NCI-H69 (cell line): ENCODE measurements at regions not wholly inside any gene's neighbourhood (a gene's known extent, or its start where the extent isn't known, plus 50 kb on each side); places are given as distances from the start of the nearest gene placed in this dataset.

ENCODE experiments used
- DNase-seq: peaks from one replicate; lab custom pipeline; 2025; lab: John Stamatoyannopoulos, UW

DNA sequence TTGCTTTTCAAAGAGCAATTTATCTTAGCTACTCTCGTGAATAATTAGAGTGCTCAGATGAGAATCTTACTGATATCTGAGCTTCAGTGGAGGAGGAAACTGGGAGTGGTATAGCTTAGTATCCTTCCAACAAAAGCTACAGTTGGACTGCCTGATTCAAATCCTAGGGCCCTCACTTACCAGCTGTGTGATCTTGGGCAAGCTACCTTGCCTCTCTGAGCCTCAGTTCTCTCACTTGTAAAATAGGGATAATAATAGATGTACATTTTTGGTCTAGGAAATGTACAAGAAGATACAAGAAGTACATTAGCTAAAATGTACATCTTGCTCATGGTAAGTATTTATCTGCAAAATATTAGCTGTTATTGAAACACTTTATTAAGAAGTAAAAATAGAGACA, 502.0 kb downstream of the HAPSTR1 start:
- no peak for DNase-seq

DNA sequence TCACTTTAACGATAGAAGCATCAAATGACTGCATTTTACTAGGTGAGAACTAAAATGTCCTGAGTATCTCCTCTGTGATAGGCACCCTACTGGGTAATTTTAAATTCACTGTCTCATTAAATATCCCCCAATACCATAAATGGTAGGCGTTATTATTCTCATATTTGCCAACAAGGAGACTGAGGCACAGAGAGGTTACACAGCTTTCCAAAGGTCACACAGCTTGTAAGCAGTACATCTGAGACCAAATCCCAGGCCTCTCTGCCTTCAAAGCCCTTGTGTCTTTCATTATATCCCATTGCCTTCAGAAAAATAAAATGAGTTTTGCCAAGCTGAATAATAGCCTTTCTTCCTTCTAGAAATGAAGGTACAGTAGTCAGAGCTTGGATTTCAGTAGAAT, 502.6 kb downstream of the HAPSTR1 start:
- DNase-seq = no peak

DNA sequence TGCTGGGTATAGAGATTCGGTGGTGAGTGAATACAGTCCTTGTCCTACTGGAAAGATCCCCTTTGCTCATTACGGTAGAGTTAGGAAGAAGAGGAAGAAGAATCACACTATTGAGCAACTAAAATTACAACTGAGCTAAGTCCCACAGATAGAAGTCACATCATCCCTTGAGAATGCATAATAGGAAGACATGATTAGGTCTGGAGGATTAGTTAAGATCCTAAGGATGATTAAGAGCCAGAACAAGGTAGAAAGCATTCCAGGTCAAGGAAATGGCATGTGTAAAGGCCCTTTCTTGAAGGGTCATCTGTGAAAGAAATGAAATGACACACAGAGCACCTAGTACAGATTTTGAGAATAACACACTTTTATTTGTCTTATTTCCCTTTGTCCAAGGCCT, 503.5 kb downstream of the HAPSTR1 start:
- no peak for DNase-seq

DNA sequence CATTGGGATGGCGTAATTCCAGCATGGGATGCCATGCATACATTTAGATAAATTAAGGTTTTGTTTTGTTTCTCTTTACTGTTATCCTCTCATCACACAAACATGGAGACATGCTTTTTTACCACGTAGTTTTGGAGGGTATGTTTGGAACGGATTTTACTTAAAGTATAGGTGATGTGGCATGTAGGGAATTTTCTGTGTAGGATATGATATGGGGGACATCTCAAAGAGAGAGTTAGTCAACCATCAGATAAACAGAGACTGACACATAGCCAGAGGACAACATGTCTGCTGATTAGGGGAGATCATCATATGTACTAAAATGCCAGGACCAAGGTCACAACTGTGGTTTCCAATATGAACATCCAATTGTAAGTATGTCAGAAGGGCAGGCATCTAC, 503.9 kb downstream of the HAPSTR1 start:
- DNase-seq = no peak

DNA sequence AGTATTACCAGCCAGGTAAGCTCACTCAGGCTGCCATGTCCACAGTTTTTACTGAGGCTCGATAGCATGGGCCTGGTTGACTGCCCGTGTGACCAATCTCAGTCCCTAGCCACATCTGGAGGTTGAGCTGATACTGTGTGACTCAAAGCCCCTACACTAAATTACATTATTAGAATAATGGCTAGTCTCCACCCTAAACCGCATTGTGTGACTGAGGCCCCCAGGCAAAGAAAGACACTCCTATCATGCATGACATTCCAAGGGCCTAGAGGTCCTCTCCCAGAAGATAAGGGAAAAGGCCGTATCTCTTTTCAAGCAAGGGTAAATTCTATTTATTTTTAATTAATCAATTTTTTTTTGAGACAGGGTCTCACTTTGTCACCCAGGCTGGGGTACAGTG, 505.3 kb downstream of the HAPSTR1 start:
- DNase-seq = no peak

DNA sequence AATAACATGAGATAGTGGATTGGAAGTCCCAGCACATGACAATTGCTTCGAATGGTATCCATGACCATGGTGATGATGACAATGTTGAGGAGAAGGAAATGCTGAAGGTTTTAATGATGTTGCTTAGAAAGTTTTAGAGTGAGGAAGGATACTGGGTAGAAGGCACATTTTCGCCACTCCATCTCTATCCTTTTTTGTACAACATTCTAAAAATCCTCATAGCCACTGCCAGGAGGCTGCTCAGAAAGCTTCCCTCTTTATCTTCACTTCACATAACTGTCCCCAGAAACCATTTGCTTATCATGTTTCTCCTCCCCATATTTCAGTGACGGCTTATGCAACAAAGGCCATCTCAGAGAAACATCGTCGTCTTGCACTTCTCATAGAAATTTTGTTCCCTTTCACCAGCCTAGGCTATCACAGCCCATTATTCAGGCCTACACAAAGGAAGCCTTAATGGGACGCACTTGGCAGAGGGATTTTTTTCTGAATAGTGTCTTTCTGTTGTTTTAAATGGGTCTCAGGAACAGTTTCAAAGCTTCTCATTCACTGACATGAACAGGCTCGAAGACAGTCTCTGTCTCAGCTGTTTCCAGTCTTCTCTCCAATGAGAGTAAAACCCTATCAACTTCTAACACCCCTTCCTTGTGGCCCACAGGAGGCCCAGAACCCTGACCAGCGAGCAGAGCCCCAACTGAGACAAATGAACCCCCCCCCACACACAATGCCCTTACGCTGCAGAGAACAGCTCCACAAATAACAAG, 506.7 kb downstream of the HAPSTR1 start:
- no peak for DNase-seq

DNA sequence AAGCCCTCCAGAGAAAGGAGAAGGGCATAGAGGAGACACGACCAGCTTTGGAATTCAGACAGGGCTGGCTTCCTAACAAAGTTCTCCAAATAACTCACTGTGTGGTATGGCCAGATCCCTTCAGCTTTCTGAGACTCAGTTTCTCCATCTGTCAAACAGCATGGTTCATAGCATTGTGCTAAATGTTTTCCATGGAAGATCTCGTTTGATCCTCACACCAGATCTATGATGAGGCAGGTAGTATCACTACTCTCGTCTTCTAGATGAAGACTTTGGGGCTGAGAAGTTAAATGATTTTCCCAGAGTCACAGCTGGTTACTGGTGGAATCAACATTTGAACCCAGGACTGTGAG, 507.3 kb downstream of the HAPSTR1 start:
- DNase-seq = no peak

DNA sequence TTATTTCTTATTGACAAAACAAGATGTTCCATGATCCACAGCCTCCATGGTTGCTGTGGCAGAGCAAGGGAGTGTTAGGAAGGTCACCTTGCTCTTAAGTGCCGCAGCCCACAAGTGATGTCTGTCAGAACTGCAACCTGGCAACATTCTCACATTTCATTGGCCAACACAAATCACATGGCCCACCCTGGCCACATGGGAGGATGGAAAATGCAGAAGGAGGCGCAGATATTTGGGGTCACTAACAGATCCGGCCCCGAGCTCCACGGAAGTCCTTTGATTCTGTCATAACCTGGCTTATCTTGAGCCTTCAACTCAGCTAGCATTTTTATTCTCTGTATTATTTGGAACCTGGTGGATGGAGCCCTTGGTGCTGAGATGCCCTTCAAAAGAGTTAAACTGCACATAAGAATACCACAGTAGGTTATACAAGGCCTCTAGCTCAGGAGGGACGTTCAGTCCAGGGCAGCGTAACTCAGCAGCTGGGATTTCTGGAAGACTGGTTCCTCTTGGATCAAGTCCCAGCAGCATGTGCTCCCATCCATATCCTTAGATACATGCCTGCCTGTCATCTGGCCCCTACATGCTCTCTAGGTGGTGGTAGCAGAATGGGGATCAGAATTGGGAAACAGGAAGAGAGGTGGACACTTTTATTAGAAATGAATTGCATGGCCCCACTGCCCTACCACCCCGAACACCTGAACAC, 508.1 kb downstream of the HAPSTR1 start:
- DNase-seq = no peak

DNA sequence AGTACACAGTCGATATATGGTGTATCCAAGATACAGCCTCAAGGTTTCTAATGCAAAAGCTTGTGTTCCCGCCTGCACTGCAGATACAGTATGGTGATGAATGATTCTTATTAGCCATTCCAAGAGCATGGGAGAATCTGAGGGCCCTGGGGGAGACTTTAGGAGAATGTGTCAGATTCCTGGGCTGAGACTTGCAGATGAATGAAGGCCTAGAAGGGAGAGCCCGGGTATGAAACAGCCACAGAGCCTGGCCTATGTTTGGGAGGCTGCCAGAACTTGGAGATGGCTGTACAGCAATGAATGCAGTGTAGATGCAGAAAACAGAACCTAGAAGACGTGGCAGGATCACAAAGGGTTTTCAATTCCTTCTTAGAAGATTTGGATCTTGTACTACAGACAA, 510.7 kb downstream of the HAPSTR1 start:
- DNase-seq = no peak

DNA sequence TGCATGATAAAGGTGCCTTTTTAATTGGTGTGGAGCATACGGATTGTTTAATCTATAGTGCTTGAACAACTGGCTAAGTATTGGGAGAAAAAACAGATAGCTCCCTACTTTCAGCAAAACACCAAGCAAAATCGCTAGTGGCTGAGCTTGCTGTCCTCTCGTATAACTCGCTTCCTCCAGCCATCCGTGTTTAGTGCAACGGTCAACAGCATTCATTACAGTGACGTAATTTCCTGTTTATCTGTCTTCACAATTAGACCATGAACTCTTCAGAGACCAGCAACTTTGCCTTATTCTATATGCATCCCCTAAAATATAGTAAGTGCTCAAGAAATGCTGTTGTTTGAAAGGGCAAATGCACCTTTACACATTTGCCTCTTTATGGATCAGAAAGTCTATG, 511.9 kb downstream of the HAPSTR1 start:
- DNase-seq = no peak

DNA sequence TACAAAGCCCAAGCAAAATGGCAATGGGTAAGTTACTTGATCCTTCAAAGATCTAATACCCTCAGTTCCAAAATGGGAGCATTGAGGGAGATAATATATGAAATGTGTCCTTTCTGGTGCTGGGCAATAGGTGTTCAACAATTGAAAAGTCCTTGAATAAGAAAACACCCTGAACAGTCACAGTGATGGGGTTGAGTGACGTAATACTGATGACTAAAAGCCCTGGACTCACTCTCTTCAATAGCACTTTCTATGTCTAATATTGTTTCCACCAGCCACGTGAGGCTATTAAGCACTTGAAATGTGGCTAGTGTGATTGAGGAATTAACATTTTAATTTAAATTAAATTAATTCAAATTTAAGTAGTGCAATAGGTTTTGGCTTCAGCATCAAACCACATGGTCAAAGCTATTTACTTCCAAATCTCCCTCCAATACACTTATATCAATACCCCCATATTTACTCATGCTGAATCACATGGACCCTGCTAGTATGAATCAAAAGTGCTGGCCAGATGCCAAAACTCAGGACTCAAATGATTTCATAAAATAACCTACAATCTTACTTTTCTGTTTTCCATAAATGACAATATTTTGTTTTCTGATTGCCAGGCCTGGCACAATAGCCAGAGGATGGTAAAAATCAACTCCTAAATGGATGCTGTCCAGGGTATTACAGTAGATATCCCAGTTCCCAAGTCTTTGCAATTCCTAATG, 516.2 kb downstream of the HAPSTR1 start:
- no peak for DNase-seq

DNA sequence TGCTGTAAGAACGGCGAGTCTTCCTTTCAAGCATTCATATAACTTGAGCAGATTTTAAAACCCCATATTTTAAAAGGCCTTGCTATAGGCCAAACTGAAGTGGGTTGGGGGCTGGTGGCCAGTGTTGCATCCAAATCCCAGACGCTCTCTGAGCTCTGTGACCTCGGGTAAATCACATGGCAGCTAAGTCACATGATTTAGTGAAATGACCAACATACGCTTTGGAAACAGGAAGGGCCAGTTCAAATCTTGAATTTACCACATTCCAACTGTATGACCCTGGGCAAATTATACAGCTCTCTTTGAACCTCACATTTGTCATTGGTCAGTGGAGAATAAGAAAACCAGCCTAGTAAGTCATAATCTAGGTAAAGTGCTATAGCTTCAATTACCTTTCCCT, 519.3 kb downstream of the HAPSTR1 start:
- DNase-seq = no peak

DNA sequence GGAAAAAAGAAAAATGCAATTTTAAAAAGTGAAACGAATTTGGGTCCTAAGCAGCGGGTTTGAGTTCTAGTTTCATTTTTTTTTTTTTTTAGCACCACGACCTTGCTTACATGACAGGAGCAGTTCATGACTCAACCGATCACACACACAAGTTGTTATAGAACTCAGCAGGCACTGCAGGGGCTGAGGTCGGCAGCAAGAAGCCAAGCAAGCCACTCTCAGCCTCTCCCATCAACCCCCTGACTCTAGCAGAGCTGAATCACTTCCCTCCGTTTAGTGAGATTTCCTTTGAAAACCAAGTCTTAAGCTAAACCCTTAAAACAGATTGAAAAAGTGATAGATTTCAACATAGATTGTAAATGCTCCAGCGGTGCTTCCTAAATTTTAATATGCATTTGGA, 520.8 kb downstream of the HAPSTR1 start:
- no peak for DNase-seq

DNA sequence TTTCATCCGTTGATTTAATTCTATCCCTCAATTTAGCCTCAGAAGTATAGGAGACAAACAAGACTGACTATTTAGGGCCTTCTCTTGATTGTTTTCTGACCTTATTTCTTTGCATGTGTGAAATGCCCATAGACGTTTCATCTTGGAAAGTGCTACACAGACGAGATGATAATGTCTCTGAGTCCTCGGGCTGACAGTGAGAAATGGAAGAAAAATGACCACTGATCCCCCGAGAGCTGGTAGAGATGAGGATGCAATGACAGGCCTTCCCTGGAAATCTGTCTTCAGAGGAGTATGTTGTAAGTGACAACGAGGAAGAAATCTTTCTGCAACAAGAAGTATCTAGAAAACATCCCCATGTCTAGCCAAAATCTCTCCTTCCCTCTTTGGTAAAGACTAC, 522.9 kb downstream of the HAPSTR1 start:
- no peak for DNase-seq

DNA sequence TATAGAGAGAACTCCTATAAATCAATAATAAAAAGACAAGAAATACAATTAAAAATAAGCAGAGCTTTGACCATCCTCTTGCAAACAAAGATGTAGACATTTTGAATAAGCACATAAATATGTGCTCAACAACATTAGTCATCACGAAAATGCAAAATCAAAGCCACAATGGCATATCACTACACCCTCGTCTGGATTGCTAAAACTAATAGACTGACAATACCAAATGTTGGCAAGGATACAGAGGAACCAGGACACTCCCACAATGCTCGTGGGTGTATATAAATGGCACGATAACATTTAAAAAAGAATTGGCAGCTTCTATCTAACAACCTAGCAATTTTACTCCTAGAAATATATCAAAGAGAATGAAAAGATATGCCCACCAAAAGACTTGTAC, 530.8 kb downstream of the HAPSTR1 start:
- no peak for DNase-seq

DNA sequence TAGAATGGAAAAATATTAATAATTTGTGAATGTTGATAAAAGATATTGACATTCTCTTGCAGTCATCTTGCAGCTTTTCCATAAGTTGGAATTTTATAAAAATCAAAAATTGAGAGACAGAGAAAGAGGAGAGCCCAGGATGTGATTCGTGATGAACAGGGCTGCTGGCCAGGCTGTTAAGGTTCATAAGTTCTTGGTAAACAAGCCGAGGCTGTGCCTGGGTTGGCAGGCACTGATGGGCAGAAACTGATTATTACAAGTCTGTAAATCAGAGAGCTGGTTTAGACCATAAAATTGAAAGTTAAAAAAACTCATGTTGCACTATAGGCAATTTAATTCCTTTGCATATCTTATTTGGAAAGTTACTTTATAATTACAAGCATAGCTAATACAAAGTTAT, 533.7 kb downstream of the HAPSTR1 start:
- DNase-seq = peak; percentile 12

DNA sequence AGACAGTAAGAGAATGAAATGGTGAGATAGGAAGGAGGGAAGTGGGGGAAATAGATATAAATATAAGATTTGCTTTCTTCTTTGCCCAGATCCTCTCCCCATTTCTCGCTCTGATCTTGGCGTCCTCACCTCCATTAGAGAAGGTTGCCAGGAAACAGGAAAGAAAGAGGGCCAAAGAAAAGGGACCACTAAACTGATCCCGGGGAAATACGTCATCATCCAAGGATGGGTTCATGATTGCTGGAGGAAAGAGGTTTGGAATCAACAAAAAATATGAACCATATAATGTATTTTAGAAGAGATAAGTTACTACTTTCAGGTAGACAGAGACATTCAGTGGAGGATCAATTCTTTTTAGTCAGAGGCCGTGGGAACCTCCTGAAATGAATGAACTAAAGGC, 536.0 kb downstream of the HAPSTR1 start:
- no peak for DNase-seq

DNA sequence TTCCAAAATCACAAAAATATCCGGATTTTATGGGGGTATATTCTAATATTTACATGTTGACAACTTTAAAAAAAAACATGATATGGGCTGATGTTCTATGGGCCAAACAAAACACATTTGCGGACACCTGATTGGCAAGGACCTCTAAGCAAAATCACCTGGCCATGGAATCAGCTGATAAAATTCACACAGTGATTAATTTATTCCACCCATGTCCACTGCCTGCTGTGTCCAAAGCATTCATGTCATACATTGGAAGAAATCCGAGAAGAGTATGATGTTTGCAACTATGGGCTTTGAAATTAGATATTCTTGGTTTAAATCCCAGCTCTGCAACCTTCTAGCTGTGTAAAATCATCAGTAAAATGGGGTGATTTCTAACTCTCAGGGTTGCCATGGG, 538.7 kb downstream of the HAPSTR1 start:
- DNase-seq = no peak

DNA sequence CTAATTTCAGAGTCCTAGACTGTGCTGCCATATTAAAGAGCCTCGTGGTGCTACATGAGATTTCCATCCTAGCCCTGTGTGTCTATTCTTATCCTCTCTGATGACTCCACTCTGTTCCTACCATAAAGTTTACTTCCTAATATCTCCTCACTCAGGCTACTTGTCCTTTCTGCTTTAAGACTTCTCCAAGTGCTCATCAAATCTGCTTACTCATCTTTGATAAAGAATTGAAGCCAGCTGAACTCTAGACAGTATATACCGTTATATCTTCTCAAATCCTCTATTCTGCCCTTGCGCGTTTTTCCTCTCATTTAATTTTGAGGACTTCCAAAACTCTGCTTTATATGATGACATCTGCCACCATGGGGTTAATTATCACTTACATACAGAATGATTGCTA, 539.5 kb downstream of the HAPSTR1 start:
- no peak for DNase-seq

DNA sequence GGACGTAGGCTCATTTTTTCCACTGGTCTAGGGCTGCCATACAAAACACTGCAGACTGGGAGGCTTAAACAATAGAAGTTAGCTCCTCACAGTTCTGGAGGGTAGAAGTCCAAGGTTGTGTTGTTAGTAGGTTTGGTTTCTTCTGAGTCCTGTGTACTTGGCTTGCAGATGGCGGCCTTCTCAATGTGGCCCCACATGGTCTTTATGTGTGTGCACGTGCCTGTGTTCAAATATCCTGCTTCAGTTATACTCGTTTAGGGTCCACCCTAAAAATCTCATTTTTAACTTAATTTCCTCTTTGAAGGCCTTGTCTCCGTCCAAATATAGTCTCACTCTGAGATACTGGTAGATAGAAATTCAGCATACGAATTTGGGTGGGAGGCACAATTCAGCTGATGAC, 542.4 kb downstream of the HAPSTR1 start:
- no peak for DNase-seq

DNA sequence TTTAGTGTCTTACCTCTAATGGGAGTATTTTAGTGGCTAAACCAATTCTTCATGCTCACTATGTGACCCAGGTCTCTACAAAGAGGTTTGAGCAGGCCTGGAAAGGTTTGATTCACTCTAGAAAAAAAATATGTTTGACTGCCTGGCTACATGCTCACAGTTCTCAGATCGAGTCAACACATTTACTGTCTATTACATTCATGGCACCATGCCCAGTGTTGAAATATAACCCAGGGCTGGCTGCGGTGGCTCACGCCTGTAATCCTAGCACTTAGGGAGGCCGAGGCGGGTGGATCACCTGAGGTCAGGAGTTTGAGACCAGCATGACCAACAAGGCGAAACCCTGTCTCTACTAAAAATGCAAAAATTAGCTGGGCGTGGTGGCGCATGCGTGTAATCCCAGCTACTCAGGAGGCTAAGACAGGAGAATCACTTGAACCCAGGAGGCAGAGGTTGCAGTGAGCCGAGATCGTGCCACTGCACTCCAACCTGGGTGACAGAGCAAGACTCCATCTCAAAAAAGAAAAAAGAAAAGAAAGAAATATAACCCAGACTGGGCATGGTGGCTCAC, 543.8 kb downstream of the HAPSTR1 start:
- DNase-seq = peak; percentile 11

DNA sequence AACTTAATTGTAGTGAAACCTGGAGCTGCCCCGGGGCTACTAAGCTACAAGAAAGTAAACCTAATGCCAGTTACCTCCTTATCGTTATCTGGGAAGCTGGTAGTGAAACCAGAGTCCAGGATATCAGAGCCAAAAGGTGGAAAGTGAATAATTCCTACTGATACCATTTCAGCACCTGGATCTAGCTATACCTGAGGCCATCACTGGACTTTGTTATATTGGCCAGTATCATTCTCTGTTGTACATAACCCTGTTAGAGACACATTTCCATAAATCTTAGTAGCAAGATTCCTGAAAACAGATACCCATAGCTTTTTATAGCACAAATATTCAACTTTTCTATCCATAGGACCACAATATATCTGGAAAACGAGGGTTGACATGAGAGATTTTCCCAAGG, 538.0 kb downstream of the GRIN2A start:
- no peak for DNase-seq

DNA sequence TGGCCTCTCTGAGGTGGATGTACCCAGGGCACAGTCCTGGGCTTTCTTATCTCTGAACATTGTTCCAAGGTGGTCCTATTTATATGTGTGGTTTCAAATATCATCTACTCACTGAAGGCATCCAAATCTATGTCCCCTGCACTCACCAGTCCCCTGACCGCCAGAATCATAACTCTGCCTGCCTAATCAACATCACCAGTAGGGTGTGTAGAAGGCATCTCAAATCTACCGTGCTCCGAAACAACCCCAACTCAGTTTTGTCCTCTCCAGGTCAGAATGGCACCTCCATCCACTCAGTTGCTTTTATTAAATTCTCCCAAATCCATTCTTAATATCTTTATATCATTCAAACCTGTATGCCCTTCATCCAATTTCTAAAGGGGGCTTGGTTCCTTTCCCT, 536.3 kb downstream of the GRIN2A start:
- DNase-seq = no peak
